Urothelium cell line (cell line): ENCODE measurements at regions not wholly inside any gene's neighbourhood (a gene's known extent, or its start where the extent isn't known, plus 50 kb on each side); places are given as distances from the start of the nearest gene placed in this dataset.

Source experiments
- DNase-seq: peaks from one replicate; pipeline ENCODE4 v3.0.0; 2011; ENCODE audit warnings: low spot score, mixed read lengths
- FAIRE-seq: peaks from 2 replicates; lab custom pipeline; 2011; peaks lifted over from hg19 to GRCh38; lab: Jason Lieb, UNC

DNA sequence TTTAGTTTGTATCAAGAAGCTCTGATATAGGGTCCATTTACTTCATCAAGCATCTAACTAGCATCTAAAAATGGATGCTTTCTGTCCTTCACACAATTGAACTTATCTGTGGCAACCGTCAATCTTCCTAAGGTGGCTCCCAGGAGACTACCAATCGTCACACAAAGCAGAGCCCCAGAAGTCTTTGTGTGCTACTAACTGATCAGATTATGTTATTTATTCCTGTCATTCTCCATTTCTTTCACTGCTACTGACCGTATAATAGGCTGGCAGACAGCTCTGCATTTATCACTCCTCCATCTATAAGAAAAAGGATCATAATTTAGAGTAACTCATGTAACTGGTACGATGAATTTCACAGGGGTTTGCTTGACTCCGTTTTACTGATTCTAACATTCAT, 585.0 kb upstream of the NXPH2 start:
- DNase-seq (no peak), FAIRE-seq (no peak)

DNA sequence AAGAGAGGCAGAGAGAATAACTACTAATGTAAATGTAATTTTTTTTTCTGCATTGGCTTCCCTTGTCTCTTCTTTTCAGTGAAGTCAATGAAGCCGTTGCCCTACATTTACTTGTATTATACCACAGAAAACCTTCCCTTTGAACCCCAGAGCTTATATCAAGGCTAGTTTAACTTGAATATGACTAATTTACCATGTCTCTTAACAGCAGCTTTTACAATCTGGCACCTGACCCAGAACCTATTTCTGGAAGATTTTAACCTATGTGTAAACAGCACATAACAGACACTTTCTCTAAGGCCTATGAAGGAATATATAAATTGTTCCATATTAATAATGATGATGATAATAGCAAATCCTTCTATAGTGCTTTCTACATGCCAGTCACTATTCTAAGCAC, 580.5 kb upstream of the NXPH2 start:
- FAIRE-seq: no peak
- no peak for DNase-seq

DNA sequence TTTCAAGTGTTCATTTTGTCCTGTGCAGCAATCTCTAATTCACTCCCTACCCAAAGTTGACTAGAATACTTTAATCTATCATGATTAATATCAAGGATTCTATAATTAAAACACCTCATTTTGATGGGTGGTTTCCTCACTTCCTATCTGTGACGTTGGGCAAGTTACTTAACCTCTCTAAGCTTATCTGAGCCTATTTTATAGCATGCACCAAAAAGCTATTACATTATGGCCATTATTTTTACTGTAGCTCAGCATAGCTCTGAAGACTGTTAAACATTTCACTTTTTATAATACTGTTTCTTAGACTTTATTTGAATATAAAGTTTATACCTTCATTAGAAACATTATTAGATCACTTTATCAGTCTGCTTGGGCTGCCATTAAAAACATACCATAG, 579.6 kb upstream of the NXPH2 start:
- FAIRE-seq: no peak
- DNase-seq: no peak

DNA sequence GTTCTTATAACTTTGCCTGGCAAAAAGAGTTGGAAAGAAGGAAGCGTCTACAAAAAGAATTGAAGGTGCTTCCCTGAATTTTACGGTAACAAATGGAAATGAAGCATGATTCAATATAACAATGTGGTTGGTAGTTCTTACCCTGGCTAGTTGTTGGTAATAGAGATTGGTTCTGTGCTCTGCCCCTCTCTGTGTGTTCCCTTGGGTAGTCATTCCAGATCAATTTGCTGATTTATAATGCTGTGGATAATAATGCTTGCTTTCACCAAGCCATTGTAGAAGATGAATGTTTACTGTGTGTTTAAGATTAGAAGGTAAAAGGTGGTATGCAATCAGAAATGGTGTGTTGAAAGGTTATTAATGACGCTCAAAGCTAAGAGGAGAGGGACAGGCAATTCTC, 577.8 kb upstream of the NXPH2 start:
- no peak for FAIRE-seq
- no peak for DNase-seq

DNA sequence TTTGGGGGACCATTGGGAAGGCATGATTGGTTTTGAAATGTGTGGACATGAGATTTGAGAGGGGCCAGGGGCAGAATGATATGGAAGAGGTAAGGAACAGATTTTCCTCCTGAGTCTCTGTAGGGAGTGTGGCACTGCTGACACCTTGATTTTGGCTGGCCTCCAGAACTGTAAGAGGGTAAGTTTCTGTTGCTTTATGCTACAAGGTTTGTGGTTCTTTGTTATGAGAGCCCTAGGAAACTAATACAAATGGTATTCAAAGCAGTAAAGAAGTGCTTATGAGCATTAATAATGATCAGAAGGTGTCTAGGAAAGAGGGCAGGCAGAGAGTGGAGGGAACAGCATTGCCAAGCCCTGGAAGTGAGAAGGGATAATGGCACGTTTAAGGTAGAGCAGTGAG, 574.3 kb upstream of the NXPH2 start:
- DNase-seq: no peak
- FAIRE-seq: no peak

DNA sequence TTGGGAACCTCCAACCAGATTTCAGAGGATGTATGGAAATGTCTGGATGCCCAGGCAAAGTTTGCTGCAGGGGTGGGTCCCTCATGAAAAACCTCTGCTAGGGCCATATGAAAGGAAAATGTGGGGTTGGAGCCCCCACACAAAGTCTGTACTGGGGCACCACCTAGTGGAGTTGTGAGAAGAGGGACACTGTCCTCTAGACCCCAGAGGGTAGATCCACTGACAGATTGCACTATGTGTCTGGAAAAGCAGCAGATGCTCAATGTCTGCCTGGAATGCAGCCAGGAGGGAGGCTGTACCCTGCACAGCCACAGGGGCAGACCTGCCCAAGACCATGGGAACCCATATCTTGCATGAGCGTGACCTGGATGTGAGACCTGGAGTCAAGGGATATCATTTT, 573.7 kb upstream of the NXPH2 start:
- DNase-seq: no peak
- FAIRE-seq: no peak

DNA sequence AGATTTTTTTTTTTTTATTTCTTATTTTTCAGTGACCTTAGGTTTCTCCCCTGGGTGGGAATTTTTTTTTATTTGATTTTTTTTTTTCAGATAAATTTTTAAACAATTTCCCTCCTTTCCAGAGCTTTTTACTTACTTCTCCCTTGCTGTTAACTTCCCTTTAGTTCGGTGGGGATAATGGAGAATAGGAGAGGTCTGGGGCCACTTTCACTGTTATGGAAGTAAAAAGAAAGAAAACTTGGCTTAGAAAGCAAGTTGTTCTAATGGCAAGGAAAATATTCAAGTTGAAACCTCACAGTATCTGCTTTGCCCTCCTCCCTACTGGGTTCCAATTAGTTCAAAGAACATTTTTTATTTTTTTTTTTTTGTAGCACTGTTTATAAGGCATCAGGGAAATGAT, 537.1 kb upstream of the NXPH2 start:
- no peak for FAIRE-seq
- no peak for DNase-seq

DNA sequence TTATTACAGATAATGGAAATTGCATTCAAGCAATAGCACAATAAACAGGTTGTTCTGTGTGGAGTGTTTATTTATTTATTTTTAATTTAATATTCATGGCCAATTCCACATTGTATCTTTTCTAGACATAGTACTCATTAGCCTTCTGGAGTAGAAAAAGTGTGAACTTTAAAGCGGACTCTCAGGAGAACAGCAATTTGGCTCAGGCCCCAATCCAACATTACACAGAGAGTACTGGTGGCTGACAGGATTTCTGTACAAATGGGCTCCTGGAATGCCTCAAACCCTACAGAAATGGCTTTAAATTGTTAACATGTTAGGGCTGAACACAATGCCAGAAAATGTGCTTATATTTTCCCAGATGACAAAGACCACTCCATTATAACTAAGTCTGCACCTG, 533.9 kb upstream of the NXPH2 start:
- no peak for FAIRE-seq
- DNase-seq: no peak

DNA sequence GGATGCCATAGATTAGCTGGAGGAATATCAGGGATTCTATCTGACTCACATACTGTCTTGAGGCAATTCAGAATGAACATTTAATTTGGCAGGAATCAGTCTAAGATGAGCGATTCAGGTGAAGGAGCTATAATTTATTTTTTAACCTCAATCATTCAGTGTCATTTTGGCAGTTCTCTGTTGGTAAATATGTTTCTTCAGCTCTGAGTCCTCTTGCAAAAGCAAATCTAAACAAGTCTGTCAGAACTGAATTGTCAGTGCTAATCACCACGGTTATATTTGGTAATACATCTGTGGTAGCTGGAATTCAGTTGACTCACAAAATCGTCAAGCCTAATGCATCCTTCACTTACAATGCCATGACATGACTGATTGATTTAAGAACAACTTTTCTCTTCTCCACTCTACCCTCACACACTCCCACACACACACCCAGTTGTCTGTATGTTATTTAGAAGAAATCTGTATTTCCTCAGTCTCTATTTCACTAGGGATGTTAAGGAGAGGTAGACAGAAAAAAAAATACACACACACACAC, 516.6 kb upstream of the NXPH2 start:
- FAIRE-seq (no peak), DNase-seq (no peak)

DNA sequence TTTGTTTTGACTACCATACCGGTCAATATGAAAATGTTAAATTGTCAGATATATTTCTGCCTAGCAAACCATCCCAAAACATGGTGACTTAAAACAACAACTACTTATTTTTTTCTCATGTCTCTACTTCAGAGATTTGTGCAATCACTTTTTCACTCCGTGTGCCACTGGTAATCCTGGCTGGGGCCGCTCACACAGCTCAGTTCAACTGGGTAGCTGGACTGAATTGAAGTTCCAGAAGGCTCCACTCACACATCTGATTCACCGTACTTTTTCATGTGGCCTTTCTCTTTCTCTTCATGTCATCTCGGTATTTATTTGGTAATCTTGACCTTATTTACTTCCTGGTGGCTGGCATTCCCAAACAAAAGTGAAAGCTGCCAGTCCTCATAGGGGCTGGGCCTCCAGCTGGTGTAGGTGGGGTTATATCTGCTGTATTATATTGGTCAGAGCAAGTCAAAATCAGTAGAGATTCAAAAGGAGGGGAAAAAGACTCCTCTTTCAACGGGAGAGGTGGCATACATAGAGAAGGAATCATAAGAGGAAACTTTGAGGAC, 513.9 kb upstream of the NXPH2 start:
- FAIRE-seq: no peak
- DNase-seq: no peak

DNA sequence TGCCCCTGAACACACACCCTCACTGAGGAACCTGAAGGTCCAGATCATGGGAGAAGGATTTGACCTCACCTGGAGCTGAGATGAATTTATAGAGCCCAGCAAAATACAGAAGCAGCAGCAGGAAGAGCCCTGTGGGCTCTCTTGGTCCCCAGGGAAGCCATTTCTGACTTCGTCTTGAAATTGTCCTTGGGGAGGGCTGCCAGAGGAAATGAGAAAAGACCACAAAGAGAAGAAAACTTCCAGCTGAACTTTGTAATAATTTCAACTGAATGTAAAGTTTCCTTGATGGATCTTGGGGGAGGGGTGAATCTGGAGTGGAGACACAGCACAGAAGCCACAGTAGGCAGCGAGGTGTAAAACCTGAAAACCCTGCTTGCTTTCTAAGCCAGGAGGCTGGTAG, 500.9 kb upstream of the NXPH2 start:
- FAIRE-seq: no peak
- no peak for DNase-seq

DNA sequence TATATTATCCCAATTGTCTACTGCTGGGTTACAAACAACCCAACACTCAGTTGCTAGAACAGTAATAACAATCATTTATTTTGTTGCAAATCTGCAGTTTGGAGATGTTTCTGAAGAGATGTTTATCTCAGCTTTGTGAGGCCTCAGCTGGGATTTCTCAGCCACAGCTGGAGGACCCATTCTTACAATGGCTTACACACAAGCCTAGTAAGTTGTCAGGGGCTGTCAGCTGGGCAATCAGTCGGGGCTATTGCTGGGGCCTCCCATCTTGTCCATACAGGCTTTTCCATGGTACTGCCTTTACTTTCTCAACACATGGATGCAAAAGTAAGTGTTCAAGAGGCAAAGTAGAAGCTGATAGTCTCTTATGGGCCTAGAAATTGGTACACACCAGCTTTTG, 491.7 kb upstream of the NXPH2 start:
- DNase-seq: no peak

DNA sequence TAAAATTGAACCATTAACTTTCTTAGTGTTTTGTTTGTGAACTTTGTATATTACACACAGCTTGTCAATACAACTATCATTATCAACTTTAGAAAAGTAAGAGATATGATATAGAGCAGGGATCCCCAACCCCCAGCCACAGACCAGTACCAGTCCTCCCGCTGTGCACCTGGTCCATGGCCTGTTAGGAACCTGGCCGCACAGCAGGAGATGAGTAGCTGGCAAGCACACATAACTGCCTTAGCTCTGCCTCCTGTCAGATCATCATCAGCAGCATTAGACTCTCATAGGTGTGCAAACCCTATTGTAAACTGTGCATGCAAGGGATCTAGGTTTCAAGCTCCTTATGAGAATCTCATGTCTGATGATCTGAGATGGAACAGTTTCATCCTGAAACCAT, 491.0 kb upstream of the NXPH2 start:
- no peak for FAIRE-seq

More for the DNA sequence above, 491.7 kb upstream of the NXPH2 start:
- FAIRE-seq: no peak

DNA sequence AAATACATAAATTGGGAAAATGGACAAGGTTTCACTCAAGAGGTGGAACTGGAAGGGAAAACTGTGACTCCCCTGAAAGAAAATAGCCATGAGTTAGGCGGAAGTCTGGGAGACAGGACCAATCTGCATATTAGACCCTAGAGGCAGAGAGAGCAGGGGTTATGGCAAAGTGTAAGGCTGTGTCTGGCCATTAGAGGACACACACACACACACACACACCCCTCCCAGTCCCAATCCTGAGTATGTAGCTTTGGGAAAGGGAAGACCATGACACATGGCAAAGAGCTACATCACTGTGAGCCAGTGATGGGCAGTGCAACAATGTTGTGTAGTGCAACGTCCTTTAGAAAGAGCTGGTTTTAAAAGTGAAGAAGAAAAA, 479.9 kb upstream of the NXPH2 start:
- FAIRE-seq (no peak), DNase-seq (no peak)

More for the DNA sequence above, 491.0 kb upstream of the NXPH2 start:
- DNase-seq: no peak

DNA sequence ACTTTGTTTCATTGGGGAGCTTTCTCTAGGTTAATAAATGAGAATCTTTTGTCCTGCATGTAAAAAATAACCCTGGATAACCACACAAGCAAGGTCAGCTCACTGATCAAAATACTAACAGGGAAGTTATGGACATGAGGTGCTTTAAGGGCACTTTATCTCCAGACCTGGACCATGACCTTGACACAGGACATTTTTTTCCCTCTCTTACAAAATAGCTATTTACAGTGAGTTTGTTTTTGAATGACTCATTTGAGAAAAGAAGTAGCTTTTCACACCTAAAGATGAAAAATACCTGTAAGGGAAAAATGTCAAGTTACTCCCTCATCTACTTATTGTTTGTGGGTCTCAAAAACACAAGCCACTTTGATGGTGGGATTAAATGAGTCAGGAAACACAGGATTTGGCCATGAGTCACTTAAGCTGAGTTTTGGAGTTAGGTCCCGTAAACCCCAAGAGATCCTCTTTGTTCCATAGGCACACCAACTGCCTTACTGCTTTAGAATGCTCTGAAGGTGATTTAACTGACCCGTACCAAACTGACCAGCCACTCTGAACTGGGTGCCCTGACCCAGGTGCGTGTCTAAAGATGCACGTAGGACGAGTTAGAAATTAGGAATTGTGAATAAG, 479.3 kb upstream of the NXPH2 start:
- FAIRE-seq: no peak

DNA sequence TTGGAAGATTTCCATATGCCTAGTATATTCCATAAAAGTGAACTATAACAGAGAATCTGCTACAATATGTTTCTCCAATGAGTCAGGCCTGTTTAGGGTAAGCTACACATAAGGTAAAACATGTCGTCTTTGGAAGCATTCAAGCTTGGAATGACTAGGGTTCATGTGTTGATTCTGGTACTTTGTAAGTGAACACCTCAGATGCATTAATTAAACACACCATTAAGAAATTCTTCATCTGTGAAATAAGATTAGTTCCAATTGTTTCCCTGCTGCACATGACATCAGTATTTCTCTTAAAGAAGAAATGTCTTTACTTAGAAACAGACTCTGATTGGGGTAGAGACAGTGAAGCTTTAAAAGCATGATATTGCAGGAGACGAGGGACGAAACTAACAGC, 461.1 kb upstream of the NXPH2 start:
- FAIRE-seq (no peak), DNase-seq (no peak)

More for the DNA sequence above, 479.3 kb upstream of the NXPH2 start:
- DNase-seq: peak; percentile 4

DNA sequence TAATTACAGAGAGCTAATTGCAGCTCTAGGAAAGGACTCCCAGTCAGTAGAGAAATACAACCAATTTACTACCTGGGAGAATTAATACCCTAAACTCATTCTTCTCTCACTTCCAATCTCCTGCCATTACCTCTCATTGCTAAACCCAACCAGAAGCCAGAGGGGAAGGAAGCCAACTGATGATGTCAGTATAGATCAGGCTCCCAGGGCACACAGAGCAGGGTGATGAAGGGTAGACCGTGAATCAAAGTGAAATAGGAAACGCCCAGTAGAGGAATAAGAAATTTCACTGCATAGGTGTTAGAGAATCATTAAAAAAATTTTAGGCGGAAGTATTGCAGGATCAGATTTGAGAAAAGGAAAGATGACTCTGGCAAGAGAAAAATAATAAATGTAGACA, 456.8 kb upstream of the NXPH2 start:
- DNase-seq (no peak), FAIRE-seq (no peak)

DNA sequence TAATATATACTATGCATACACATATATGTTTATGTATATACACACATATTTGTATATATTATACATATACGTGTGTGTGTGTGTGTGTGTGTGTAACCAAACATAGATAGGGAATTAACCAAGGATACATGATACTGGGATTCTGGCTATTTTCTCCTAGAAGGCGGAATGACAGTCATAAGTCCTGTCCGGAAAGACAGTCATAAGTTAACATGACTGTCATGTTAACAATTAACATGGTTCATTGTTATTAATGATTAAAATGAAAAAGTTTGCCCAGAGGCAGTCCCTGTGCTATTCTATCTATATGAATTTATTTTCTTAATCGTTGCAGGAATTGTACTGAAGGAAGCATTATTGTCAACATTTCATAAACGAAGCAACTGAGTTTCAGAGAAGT, 450.7 kb upstream of the NXPH2 start:
- FAIRE-seq (no peak), DNase-seq (no peak)

DNA sequence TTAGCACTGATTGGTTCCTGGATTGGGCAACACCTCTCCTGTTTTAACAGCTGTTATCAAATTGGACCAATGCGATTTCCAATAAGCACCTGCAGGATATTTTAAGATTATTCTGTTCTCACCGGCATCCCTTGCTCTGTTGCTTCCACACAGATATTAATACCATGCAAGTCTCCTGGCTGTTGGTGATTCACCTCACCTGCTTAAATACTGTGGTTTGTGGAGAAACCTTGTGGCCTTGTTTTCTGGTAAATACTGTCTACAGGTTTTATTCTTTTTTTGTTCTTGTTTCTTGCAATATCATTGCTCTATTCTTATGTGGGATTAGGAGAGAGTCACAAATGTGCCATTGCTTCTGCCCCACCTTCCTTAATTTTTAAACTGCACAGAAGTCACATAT, 448.1 kb upstream of the NXPH2 start:
- FAIRE-seq: no peak
- no peak for DNase-seq

DNA sequence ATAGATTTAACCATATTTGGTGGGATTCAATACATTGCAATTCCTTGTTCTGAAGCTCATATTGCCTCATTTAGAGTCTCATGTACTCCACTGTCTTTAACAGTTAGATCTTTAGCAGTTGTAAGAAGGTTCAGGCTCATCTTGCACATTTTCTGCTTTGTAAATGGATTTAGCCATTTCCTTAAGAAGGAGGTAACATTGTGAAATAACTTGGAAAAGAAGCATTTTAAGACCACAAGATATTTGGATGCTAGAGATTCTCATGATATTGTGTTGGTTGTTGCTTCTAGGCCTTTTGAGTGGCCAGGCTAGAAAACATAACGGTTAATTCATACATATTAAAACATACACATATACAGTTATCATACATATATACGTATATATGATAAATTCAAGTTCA, 445.8 kb upstream of the NXPH2 start:
- no peak for FAIRE-seq

DNA sequence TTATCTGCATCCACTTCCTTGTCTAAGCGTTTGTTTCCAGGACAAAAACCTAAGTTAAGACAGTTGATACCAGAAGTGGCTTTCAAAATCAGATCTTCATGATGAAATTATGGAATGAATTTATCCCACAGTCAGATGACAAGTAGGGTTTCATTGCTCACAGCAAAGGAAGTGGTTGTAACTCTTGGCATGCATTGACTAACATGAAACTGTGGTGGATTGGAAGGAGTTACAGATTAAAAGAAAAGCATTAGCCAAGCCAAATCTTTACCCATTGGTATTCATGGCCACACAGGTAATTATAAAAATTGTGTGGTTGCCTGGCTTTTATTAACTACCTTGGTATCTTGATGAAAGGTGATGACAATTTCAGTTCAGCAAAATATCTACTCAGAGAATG, 438.0 kb upstream of the NXPH2 start:
- DNase-seq: no peak
- no peak for FAIRE-seq

More for the DNA sequence above, 445.8 kb upstream of the NXPH2 start:
- DNase-seq: no peak

DNA sequence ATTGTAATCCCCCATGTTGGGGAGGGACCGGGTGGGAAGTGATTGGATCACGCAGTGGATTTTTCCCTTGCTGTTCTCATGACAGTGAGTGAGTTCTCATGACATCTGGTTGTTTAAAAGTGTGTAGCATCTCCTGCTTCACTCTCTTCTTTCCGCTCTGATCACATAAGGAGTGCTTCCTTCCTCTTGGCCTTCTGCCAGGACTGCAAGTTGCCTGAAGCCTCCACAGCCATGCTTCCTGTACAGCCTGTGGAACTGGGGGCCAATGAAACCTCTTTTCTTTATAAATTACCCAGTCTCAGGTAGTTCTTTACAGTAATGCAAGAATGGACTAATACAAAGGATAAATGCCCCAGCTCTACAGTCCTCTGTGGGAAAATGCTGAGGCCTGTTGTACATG, 437.5 kb upstream of the NXPH2 start:
- DNase-seq: no peak
- FAIRE-seq: no peak

DNA sequence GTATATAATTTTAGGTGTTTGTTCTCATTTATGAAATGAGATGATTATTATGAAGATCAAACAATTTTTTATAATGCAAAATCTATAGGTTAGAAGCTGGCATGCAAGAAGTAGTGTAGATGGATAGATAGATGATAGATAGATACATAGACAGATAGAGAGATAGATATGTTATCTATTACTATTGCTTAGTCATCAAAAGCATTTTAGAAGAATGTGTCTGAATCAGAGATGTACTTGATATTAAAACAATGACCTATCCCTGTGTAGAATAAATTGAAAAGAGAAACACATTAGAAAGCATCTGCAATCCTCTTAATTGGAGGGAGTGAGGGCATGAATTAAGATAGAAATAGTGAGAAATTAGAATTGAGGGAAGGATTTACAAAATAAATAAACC, 436.2 kb upstream of the NXPH2 start:
- DNase-seq (no peak), FAIRE-seq (no peak)
